ENCODE measurements at regions not wholly inside any gene's neighbourhood (a gene's known extent, or its start where the extent isn't known, plus 50 kb on each side); places are given as distances from the start of the nearest gene placed in this dataset.

DNA sequence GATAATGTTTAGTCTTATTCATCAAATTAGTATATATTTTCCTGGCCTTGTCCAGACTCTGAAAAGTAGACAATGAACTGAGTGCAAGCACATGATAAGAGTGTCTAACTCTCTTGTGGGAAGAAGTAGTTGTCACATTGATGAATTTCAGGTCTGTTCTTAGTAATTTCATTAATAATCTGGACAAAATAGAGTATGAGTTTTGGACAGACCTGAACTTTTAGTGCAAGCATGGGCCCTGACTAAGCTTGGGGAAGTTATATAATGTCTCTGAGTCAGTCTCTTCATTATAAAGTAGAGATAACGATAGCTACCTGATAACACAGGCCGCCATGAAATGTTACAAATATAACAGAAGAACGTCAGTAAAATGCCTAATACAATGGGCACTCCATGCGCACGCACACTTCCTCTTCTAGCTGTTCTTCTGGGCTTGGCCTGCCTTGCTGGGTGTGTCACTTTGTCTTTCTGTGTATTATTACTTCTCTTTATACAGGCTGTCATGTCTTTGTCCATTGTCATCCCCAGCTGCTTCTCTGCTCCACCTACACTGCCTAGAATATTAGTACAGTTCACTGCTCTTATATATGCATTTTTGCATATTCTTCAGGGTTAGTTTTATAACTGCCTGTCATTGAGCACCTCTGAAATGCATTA is 129.1 kb upstream of the HTR2A start:
- Histone ChIP-seq H3K27ac (ENCODE audit: extremely low read length, insufficient read depth, low read length) (no peak overlapping the region), H3K36me3 (replicated peaks in 1 of 2; ENCODE audit: control insufficient read depth in 1 of 2, insufficient read depth in 2 of 2, low read length in 2 of 2) (no peaks in the 10 kb centered on the region), H2AFZ (ENCODE audit: low read length) (no peak overlapping the region), H3K9me3 (ENCODE audit: low read length) (no peaks in the 10 kb centered on the region), H4K20me1 (ENCODE audit: insufficient read depth, low read length) (no peaks in the 10 kb centered on the region), H3K4me2 (ENCODE audit: low read depth, low read length) (no peak overlapping the region), H3K9ac (ENCODE audit: insufficient read depth, low read depth, low read length) (no peak overlapping the region), H3K4me3 (replicated peaks in 1 of 3; ENCODE audit: insufficient read depth in 1 of 3, low read depth in 2 of 3, low read length in 3 of 3) (no peak overlapping the region), H3K79me2 (ENCODE audit: insufficient read depth, low read length) (no peaks in the 10 kb centered on the region), H3K27me3 (ENCODE audit: control insufficient read depth in 1 of 2, insufficient read depth in 2 of 2, low read length in 2 of 2) (no peaks in the 10 kb centered on the region; a peak in 1 of 5 replicates), H3K4me1 (ENCODE audit: insufficient read depth, low read length) (no peaks in the 10 kb centered on the region)
- TF ChIP-seq SOX6 (IDR thresholded peaks at IDR 0.05) = no peak
- TF ChIP-seq SOX6 (CRISPR knock-in tag; IDR thresholded peaks at IDR 0.05) = no peak
- TF ChIP-seq ZNF660 (CRISPR knock-in tag; IDR thresholded peaks at IDR 0.05; ENCODE audit: borderline replicate concordance, low read depth) = no peak
- TF ChIP-seq KLF11 (CRISPR knock-in tag; IDR thresholded peaks at IDR 0.05) = no peak
- TF ChIP-seq HOXA5 (CRISPR knock-in tag; IDR thresholded peaks at IDR 0.05) = no peak
- no peak for TF ChIP-seq RFX3 (CRISPR knock-in tag; IDR thresholded peaks at IDR 0.05)
- TF ChIP-seq, protein P1, sequence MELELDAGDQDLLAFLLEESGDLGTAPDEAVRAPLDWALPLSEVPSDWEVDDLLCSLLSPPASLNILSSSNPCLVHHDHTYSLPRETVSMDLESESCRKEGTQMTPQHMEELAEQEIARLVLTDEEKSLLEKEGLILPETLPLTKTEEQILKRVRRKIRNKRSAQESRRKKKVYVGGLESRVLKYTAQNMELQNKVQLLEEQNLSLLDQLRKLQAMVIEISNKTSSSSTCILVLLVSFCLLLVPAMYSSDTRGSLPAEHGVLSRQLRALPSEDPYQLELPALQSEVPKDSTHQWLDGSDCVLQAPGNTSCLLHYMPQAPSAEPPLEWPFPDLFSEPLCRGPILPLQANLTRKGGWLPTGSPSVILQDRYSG (CRISPR knock-in tag; IDR thresholded peaks at IDR 0.05) = no peak
- no peak for TF ChIP-seq SETDB1 (CRISPR knock-in tag; IDR thresholded peaks at IDR 0.05; ENCODE audit: borderline replicate concordance)
- TF ChIP-seq SUZ12 (IDR thresholded peaks at IDR 0.05; ENCODE audit: low read depth, low read length) = no peak
- TF ChIP-seq, protein P2, sequence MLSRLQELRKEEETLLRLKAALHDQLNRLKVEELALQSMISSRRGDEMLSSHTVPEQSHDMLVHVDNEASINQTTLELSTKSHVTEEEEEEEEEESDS (CRISPR knock-in tag; IDR thresholded peaks at IDR 0.05; ENCODE audit: borderline replicate concordance) = no peak
- TF ChIP-seq, protein P3, sequence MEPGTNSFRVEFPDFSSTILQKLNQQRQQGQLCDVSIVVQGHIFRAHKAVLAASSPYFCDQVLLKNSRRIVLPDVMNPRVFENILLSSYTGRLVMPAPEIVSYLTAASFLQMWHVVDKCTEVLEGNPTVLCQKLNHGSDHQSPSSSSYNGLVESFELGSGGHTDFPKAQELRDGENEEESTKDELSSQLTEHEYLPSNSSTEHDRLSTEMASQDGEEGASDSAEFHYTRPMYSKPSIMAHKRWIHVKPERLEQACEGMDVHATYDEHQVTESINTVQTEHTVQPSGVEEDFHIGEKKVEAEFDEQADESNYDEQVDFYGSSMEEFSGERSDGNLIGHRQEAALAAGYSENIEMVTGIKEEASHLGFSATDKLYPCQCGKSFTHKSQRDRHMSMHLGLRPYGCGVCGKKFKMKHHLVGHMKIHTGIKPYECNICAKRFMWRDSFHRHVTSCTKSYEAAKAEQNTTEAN (CRISPR knock-in tag; conservative IDR thresholded peaks at IDR 0.05) = no peak
- TF ChIP-seq, protein P4, sequence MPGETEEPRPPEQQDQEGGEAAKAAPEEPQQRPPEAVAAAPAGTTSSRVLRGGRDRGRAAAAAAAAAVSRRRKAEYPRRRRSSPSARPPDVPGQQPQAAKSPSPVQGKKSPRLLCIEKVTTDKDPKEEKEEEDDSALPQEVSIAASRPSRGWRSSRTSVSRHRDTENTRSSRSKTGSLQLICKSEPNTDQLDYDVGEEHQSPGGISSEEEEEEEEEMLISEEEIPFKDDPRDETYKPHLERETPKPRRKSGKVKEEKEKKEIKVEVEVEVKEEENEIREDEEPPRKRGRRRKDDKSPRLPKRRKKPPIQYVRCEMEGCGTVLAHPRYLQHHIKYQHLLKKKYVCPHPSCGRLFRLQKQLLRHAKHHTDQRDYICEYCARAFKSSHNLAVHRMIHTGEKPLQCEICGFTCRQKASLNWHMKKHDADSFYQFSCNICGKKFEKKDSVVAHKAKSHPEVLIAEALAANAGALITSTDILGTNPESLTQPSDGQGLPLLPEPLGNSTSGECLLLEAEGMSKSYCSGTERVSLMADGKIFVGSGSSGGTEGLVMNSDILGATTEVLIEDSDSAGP (CRISPR knock-in tag; IDR thresholded peaks at IDR 0.05; ENCODE audit: borderline replicate concordance) = no peak
- TF ChIP-seq ZNF230 (CRISPR knock-in tag; IDR thresholded peaks at IDR 0.05) = no peak
- TF ChIP-seq KAT8 (CRISPR knock-in tag; IDR thresholded peaks at IDR 0.05) = no peak
- TF ChIP-seq NR2F6 (IDR thresholded peaks at IDR 0.05) = no peak
- no peak for TF ChIP-seq NR2F6 (CRISPR knock-in tag; IDR thresholded peaks at IDR 0.05)
- no peak for TF ChIP-seq RXRB (CRISPR knock-in tag; IDR thresholded peaks at IDR 0.05; ENCODE audit: borderline replicate concordance)
- no peak for TF ChIP-seq ATF7 (IDR thresholded peaks at IDR 0.05)
- no peak for TF ChIP-seq ATF7 (CRISPR knock-in tag; IDR thresholded peaks at IDR 0.05)
- FAIRE-seq (no peak), DNase-seq (ENCODE audit: low spot score) (no peak), ATAC-seq (no peak)
- 24% methylated on average over 5 of the region's 5 CpGs for WGBS (ENCODE audit: low lambda C conversion rate)
- BruUV-seq (replicated peaks) = no TSS peak
- intact Hi-C loops (cut with micrococcal nuclease; ENCODE audit: unreplicated experiment) (no loop called here), in situ Hi-C loops (cut with HindIII; ENCODE audit: extremely low pct_ligation_motif_present, low pct_unique_long_range_greater_than_20kb) (no loop called here)
- ChIA-PET CTCF (ENCODE audit: low intra/inter-chr PET ratio, low total read pairs) (no interaction called here), POLR2A (no interaction called here)

Measured in HepG2 (cell line).